Heart right ventricle (tissue), 16 donors: ENCODE measurements at regions not wholly inside any gene's neighbourhood (a gene's known extent, or its start where the extent isn't known, plus 50 kb on each side); places are given as distances from the start of the nearest gene placed in this dataset.
A peak's percentile ranks its signal among the peaks of the same experiment; 100 is the strongest.

Source experiments
- ATAC-seq, 8 donors: fragments of 200-7000 bp; cut with Tn5 transposase; one replicate each; pipeline ENCODE4 v1.9.1; 2020; ENCODE audit warnings: mild to moderate bottlenecking in 8 of 8, moderate library complexity in 8 of 8, moderate number of reproducible peaks in 1 of 8
- DNase-seq, 2 donors: peaks; one replicate each; pipeline ENCODE4 v3.0.0-alpha.2; 2020
- H3K27ac ChIP-seq, 10 donors: fragments of 200-600 bp; sonication (generic) in 2 of 10; one replicate each; pipeline versions ENCODE4 v1.5.0 to v1.8.0; 2020 to 2022; ENCODE audit warnings: mild to moderate bottlenecking in 3 of 10
- H3K27me3 ChIP-seq, 7 donors: fragments of 200-600 bp; one replicate each; pipeline ENCODE4 v1.8.0; 2021 to 2022; ENCODE audit warnings: mild to moderate bottlenecking in 2 of 7
- H3K36me3 ChIP-seq, 9 donors: fragments of 200-600 bp; sonication (generic) in 1 of 9; one replicate each; pipeline versions ENCODE4 v1.5.0 to v1.8.0; 2020 to 2022; ENCODE audit warnings: mild to moderate bottlenecking in 2 of 9
- H3K4me1 ChIP-seq, 9 donors: fragments of 200-600 bp; sonication (generic) in 1 of 9; one replicate each; pipeline versions ENCODE4 v1.5.0 to v1.8.0; 2020 to 2022; ENCODE audit warnings: mild to moderate bottlenecking in 4 of 9
- H3K4me3 ChIP-seq, 10 donors: fragments of 200-600 bp; sonication (generic) in 2 of 10; one replicate each; pipeline versions ENCODE4 v1.5.0 to v1.8.0; 2020 to 2022; ENCODE audit warnings: mild to moderate bottlenecking in 7 of 10, moderate library complexity in 2 of 10
- H3K9me3 ChIP-seq, 11 donors: fragments of 200-600 bp in 10 of 11; sonication (generic) in 2 of 11; one replicate each; pipeline versions ENCODE4 v1.5.0 to v1.8.0; 2013 to 2022; ENCODE audit warnings: mild to moderate bottlenecking in 2 of 11, control low read depth in 1 of 11, moderate library complexity in 1 of 11
- WGBS, 2 donors: extraction: QIAGEN DNeasy Blood & Tissue Kit; methylation state at CpG; one replicate each; pipeline ENCODE4 v1.1.7; 2013; ENCODE audit warnings: inconsistent platforms in 1 of 2; 5-methylcytosine and 5-hydroxymethylcytosine counted together
- intact Hi-C, 10 donors: fragments of 100-400 bp; cut with DNase I; formaldehyde crosslinking; loops; one replicate each; pipeline versions ENCODE4 v1.11.1 to v1.14.2; 2022
- TF ChIP-seq, protein P1 (sequence below), 9 donors: fragments of 200-600 bp; sonication (generic) in 2 of 9; IDR thresholded peaks; one replicate each; pipeline versions ENCODE4 v1.5.0 to v1.8.0; 2021 to 2022; ENCODE audit warnings: antibody characterized with exemption in 9 of 9, mild to moderate bottlenecking in 5 of 9, moderate library complexity in 1 of 9
- donor health status: Arrhythmogenic right ventricular cardiomyopathy.
- donor health status: ischemic (EF 13 %, LVEDD 7.1; RV severe dilation, severe dysfunction).
- donor health status: healthy with polysubstance abuse.
- donor health status: DM: no; HTN: yes; CAD: no.
- donor health status: DM: no; HTN: no; CAD: no.
- donor health status: ischemic (EF 25% LVEDD 6.9; RV normal size, moderate dysfunction).
- donor health status: ischemic (EF 25% LVEDD 5.7; RV mildly dilated, moderate dysfunction).
- donor health status: healthy.
- donor health status: DM: yes; HTN: yes; CAD: no.
- donor health status: Ischemic cardiomyopathy.
- donor health status: ischemic (EF 35%, LVEDD 5.7; RV mildly dilated, moderate dysfunction).
- donor health status: nonischemic (EF 11% LVEDD 7.7; RV severe dilation, severe dysfunction).
- donor health status: DM: yes; HTN: yes; CAD: no.
- donor health status: PGD.
- donor health status: ischemic (EF 29% LVEDD 5.4; RV normal size, mild dysfunction).
- donor health status: nonischemic (EF 23%, LVEDD 6.1; RV moderate dilation, normal function).

DNA sequence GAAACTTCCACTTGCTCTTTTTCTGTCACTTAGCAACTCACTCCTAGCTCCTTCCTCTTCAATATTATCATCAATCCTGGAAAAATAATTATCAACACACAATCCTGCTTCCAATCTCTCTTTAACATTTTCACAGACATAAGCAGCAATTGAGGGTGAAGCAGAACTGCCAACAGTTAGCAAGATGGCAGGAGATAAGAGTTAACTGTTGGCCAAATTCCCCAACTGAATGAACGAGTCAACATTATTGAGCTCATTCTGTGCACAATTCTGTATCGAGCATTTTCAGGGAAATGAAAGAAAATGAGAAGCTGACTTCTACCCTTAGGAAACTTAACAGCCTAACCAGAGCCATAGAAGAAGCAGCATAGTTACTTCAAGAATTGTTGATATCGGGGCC is 152.0 kb downstream of the KCNA5 start:
- no peak overlapping the region for H3K4me3 ChIP-seq
- H3K27ac ChIP-seq = no peak overlapping the region
- intact Hi-C loops = loop anchor here in 1 of 10 donors (5.0 kb wide), 1 partner anchor 247 kb away; no protein-coding TSS in a partner anchor
- no peaks in the 10 kb centered on the region for H3K9me3 ChIP-seq
- TF ChIP-seq, protein P1, sequence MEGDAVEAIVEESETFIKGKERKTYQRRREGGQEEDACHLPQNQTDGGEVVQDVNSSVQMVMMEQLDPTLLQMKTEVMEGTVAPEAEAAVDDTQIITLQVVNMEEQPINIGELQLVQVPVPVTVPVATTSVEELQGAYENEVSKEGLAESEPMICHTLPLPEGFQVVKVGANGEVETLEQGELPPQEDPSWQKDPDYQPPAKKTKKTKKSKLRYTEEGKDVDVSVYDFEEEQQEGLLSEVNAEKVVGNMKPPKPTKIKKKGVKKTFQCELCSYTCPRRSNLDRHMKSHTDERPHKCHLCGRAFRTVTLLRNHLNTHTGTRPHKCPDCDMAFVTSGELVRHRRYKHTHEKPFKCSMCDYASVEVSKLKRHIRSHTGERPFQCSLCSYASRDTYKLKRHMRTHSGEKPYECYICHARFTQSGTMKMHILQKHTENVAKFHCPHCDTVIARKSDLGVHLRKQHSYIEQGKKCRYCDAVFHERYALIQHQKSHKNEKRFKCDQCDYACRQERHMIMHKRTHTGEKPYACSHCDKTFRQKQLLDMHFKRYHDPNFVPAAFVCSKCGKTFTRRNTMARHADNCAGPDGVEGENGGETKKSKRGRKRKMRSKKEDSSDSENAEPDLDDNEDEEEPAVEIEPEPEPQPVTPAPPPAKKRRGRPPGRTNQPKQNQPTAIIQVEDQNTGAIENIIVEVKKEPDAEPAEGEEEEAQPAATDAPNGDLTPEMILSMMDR (IDR thresholded peaks at IDR 0.05) = no peak
- H3K4me1 ChIP-seq = peaks cover 0 to 3% (median 0%) of the 10 kb centered on the region in 9 donors
- DNase-seq = no peak
- WGBS, 2 donors = 83 to 91% methylated on average over 3 of the region's 3 CpGs
- peaks cover 0 to 33% (median 11%) of the 10 kb centered on the region in 7 donors for H3K27me3 ChIP-seq
- no peak for ATAC-seq
- H3K36me3 ChIP-seq = no peaks in the 10 kb centered on the region

DNA sequence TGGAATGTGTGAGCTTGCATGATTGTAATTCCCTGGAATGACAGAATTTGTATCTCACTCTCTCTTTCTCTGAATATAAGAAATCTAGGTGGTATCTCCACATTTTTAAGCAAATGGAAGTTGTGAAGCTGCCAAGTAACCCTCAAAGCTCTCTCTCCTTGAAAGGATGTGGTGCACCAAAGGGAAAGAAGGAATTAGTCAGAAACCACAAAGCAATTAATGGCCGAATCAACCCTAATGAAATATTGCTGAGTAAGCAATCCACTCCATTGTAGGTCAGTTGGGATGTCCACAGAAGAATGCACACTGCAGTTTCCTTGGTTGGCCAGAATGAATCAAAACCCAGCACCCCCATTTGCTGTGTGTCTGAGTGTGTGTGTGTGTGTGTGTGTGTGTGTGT is 153.5 kb downstream of the KCNA5 start:
- Histone ChIP-seq H3K9me3 (no peaks in the 10 kb centered on the region), H3K27ac (no peak overlapping the region), H3K4me3 (no peak overlapping the region), H3K27me3 (peaks cover 0 to 33% (median 11%) of the 10 kb centered on the region in 7 donors), H3K4me1 (peaks cover 0 to 5% (median 0%) of the 10 kb centered on the region in 9 donors), H3K36me3 (no peaks in the 10 kb centered on the region)
- WGBS, 2 donors = 78 to 81% methylated on average over 1 of the region's 1 CpG
- no peak for ATAC-seq
- intact Hi-C loops = loop anchor here in 1 of 10 donors (5.0 kb wide), 1 partner anchor 245 kb away; no protein-coding TSS in a partner anchor
- TF ChIP-seq, protein P1 (IDR thresholded peaks at IDR 0.05) = no peak
- no peak for DNase-seq

DNA sequence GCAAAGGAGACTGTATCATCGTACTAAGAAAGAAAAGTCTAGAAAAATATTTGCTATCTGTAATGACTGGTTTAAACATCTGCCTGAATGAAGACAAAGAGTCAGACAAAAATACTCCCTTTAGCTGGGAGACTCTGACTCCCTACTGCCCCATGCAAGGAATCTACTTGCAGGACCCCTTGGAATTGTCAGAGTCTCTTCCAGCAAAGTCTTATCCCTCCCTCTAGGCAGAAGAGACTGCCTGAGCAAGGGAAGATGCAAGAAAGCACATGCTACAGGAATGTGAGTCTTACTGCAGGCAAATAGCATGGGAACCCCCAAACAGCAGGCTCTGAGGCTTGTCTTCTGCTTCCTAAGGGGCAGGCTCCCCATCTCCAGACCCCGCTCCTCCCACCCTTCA is 154.0 kb downstream of the KCNA5 start:
- 87 to 89% methylated on average over 2 of the region's 2 CpGs for WGBS, 2 donors
- Histone ChIP-seq H3K27ac (no peak overlapping the region), H3K36me3 (no peaks in the 10 kb centered on the region), H3K4me3 (no peak overlapping the region), H3K9me3 (no peaks in the 10 kb centered on the region), H3K27me3 (peaks cover 0 to 33% (median 11%) of the 10 kb centered on the region in 7 donors), H3K4me1 (peaks cover 0 to 5% (median 0%) of the 10 kb centered on the region in 9 donors)
- TF ChIP-seq, protein P1 (IDR thresholded peaks at IDR 0.05) = no peak
- intact Hi-C loops = loop anchor here in 2 of 10 donors (2.0 to 5.0 kb wide), 2 partner anchors 245 kb away; no protein-coding TSS in a partner anchor
- DNase-seq (no peak), ATAC-seq (no peak)

DNA sequence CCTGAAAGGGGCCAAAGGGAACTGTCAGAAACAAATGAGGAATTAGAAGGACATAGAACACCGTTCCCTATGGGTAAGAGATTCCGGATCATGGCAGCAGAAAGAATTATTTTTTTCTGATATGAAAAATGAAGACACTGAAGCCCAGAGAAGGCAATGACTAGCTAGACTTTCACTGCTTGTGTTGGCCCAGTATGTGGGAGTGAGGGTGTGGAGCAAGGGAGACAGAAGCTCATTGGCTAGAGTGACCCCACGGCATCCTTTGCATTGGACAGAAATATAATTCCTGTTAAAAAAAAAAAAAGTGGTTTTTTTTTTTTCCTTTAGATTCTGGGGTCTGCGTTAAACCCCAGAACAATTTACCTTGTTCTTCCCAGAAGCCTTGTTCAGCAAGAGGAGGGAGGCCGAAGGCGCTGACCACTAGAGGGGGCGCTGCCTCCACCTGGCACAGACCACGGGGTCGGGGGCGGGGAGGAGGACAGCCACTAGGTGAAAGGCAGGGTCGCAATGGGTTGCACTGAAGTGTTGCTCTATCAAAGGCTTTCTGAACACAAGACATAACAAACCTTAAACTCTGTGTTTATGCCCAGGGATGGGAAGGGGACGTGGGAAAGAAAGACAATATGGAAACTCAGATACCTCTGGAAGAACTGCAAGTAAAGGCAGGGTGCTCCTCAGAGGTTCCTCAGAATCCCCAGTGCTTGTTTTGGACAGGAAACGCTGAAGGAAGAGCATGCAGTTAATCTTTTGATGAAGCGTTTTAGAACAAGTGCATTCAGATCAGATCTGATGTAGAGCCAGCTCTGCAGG is 156.8 kb downstream of the KCNA5 start:
- TF ChIP-seq, protein P1 (IDR thresholded peaks at IDR 0.05) = peak; percentile 47 to 84 (median 79)
- peak in 7 of 8 donors; percentile 61 to 84 (median 81) for ATAC-seq
- peak; percentile 33 to 65 for DNase-seq
- H3K4me1 ChIP-seq = peaks cover 0 to 5% (median 0%) of the 10 kb centered on the region in 9 donors
- intact Hi-C loops = loop anchor here in 8 of 10 donors (1.0 to 5.0 kb wide), 5 partner anchors 237 to 242 kb away; no protein-coding TSS in a partner anchor
- peaks cover 0 to 7% (median 0%) of the 10 kb centered on the region in 11 donors for H3K9me3 ChIP-seq
- WGBS, 2 donors = 24 to 28% methylated on average over 14 of the region's 14 CpGs
- H3K4me3 ChIP-seq = no peak overlapping the region
- no peak overlapping the region for H3K27ac ChIP-seq
- H3K27me3 ChIP-seq = peaks cover 0 to 36% (median 11%) of the 10 kb centered on the region in 7 donors
- no peaks in the 10 kb centered on the region for H3K36me3 ChIP-seq
